CD1c-positive myeloid dendritic cell (primary cell): ENCODE measurements at regions not wholly inside any gene's neighbourhood (a gene's known extent, or its start where the extent isn't known, plus 50 kb on each side); places are given as distances from the start of the nearest gene placed in this dataset.
"Not testable (repeated sequence)": the region's sequence is repeated elsewhere in the genome, so short reads cannot be mapped to it uniquely, and the experiment has no call there.

ENCODE experiments used
- DNase-seq: peaks from one replicate; pipeline ENCODE4 v3.0.0-alpha.2; 2016; ENCODE audit errors: extremely low spot score

GRCh38 chr19:31445406-31445805 is 96.2 kb upstream of the TSHZ3 start:
- no peak for DNase-seq

GRCh38 chr19:31448221-31448657 is 99.0 kb upstream of the TSHZ3 start:
- DNase-seq: no peak

GRCh38 chr19:31449379-31449778 is 100.1 kb upstream of the TSHZ3 start:
- DNase-seq: no peak

- DNase-seq: no peak
Observed at GRCh38 chr19:31450696-31451095, 101.5 kb upstream of the TSHZ3 start.

- no peak for DNase-seq
Observed at GRCh38 chr19:31451686-31452330, 102.6 kb upstream of the TSHZ3 start.

GRCh38 chr19:31459430-31459829 is 110.2 kb upstream of the TSHZ3 start:
- DNase-seq: no peak

GRCh38 chr19:31461814-31462539 is 112.7 kb upstream of the TSHZ3 start:
- no peak for DNase-seq

- DNase-seq: no peak
Observed at GRCh38 chr19:31470229-31470939, 121.1 kb upstream of the TSHZ3 start.

- DNase-seq: no peak
Observed at GRCh38 chr19:31470952-31471351, 121.7 kb upstream of the TSHZ3 start.

GRCh38 chr19:31478241-31478640 is 129.0 kb upstream of the TSHZ3 start:
- no peak for DNase-seq

- DNase-seq: no peak
Observed at GRCh38 chr19:31483226-31483857, 134.1 kb upstream of the TSHZ3 start.

- DNase-seq: not testable (repeated sequence)
Observed at GRCh38 chr19:31484858-31485410, 135.7 kb upstream of the TSHZ3 start.

- DNase-seq: no peak
Observed at GRCh38 chr19:31485472-31485871, 136.2 kb upstream of the TSHZ3 start.

- no peak for DNase-seq
Observed at GRCh38 chr19:31491242-31491641, 142.0 kb upstream of the TSHZ3 start.

GRCh38 chr19:31492050-31492449 is 142.8 kb upstream of the TSHZ3 start:
- DNase-seq: no peak

GRCh38 chr19:31496076-31496475 is 146.8 kb upstream of the TSHZ3 start:
- no peak for DNase-seq

- DNase-seq: no peak
Observed at GRCh38 chr19:31497709-31498108, 148.5 kb upstream of the TSHZ3 start.

GRCh38 chr19:31498781-31499180 is 149.5 kb upstream of the TSHZ3 start:
- no peak for DNase-seq

GRCh38 chr19:31499281-31500196 is 150.3 kb upstream of the TSHZ3 start:
- DNase-seq: no peak

GRCh38 chr19:31500197-31500830 is 151.1 kb upstream of the TSHZ3 start:
- DNase-seq: no peak
